ENCODE measurements at regions not wholly inside any gene's neighbourhood (a gene's known extent, or its start where the extent isn't known, plus 50 kb on each side); places are given as distances from the start of the nearest gene placed in this dataset.
"Not testable (repeated sequence)": the region's sequence is repeated elsewhere in the genome, so short reads cannot be mapped to it uniquely, and the experiment has no call there.

- no peak for DNase-seq
These were observed 288.9 kb upstream of the ZNF337 start for GRCh38 chr20:25985597-25985996.

GRCh38 chr20:25984933-25985332 is 288.3 kb upstream of the ZNF337 start:
- peak; percentile 47 for DNase-seq

- not testable (repeated sequence) for DNase-seq
These were observed 286.0 kb upstream of the ZNF337 start for GRCh38 chr20:25982701-25983100.

GRCh38 chr20:25978450-25979190 is 282.0 kb upstream of the ZNF337 start:
- not testable (repeated sequence) for DNase-seq

- not testable (repeated sequence) for DNase-seq
These were observed 279.2 kb upstream of the ZNF337 start for GRCh38 chr20:25975816-25976215.

GRCh38 chr20:25965203-25965602 is 268.6 kb upstream of the ZNF337 start:
- not testable (repeated sequence) for DNase-seq

- DNase-seq, result not testable (repeated sequence)
These were observed 257.2 kb upstream of the ZNF337 start for GRCh38 chr20:25953876-25954275.

- not testable (repeated sequence) for DNase-seq
These were observed 238.6 kb upstream of the ZNF337 start for GRCh38 chr20:25935230-25935629.

- not testable (repeated sequence) for DNase-seq
These were observed 236.2 kb upstream of the ZNF337 start for GRCh38 chr20:25932806-25933205.

- not testable (repeated sequence) for DNase-seq
These were observed 235.5 kb upstream of the ZNF337 start for GRCh38 chr20:25932170-25932569.

- not testable (repeated sequence) for DNase-seq
These were observed 205.7 kb upstream of the ZNF337 start for GRCh38 chr20:25902321-25902720.

GRCh38 chr20:25898663-25899062 is 202.0 kb upstream of the ZNF337 start:
- DNase-seq, result not testable (repeated sequence)

GRCh38 chr20:25879096-25879495 is 182.4 kb upstream of the ZNF337 start:
- not testable (repeated sequence) for DNase-seq

GRCh38 chr20:25868650-25868979 is 172.0 kb upstream of the ZNF337 start:
- DNase-seq, result not testable (repeated sequence)

- DNase-seq, result peak; percentile 73
These were observed 171.4 kb upstream of the ZNF337 start for GRCh38 chr20:25867776-25868649.

- not testable (repeated sequence) for DNase-seq
These were observed 170.5 kb upstream of the ZNF337 start for GRCh38 chr20:25867015-25867775.

GRCh38 chr20:25865715-25866656 is 169.3 kb upstream of the ZNF337 start:
- DNase-seq, result peak; percentile 74

GRCh38 chr20:25864963-25865714 is 168.5 kb upstream of the ZNF337 start:
- DNase-seq, result not testable (repeated sequence)

GRCh38 chr20:25864326-25864962 is 167.8 kb upstream of the ZNF337 start:
- no peak for DNase-seq

GRCh38 chr20:25863536-25864325 is 167.1 kb upstream of the ZNF337 start:
- no peak for DNase-seq

All from stimulated activated CD4-positive, alpha-beta T cell treated with anti-CD3 and anti-CD28 coated beads, Interleukin-12 subunit alpha, Interleukin-12 subunit beta, amount 100 ng/mL, for 4 hours (primary cell).